ENCODE measurements at regions not wholly inside any gene's neighbourhood (a gene's known extent, or its start where the extent isn't known, plus 50 kb on each side); places are given as distances from the start of the nearest gene placed in this dataset.
A peak's percentile ranks its signal among the peaks of the same experiment; 100 is the strongest.

DNA sequence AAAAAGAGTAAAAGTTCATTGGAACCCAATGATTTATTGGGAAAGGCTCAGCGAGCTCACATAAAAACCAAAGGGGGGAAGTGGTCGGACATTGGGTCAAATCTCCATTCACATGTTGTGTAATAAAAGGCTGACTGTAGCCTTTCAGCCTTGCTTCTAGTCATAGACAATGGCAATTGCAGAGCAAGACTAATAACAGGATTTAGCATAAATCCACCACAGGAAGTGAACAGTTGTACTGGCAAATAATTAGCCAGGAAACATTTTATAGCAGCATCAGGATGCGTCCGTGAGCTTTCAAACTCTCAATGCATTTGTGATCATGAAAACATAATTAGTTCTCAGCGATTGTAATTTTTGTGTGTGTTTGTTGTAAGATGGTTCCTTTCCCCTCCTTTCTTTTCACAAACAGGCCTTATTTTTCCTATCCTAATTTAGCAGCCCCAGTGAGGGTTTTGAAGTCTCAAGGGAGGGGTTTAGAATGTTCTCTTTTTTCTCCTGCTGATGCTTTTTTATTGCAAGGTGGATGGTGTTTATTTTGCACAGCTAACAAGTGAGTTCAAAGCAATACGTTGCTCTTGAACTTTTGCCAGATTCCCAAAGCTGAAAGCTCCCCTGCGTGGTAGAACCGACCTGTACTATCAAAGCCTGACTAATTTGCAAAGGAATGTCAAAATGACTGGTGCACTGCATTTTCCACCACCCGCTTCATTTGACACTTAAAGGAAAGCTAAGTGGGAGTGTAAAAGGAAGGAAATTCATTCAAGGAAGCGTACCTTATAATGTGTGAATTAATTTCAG lies 105.6 kb downstream of the SPRY2 start:
- no peak for DNase-seq

DNA sequence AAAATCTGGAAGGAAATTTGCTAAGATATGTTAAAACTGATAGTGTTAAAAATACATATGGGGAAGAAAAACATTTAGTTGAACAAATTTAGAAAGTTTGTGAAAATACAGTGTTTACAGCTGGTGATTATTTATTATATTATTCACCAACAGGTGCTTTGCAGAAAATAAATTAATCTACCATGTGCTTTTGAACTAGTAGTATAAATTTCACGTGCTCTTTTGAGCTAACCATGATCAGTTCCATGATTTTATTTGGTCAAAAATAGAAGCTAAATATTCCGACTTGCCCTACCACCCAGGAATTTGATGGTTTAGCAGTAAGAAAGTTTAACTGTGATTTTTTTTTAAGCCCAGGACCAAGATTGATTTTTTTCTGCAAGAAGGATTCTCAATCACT lies 113.3 kb downstream of the SPRY2 start:
- DNase-seq, result no peak

DNA sequence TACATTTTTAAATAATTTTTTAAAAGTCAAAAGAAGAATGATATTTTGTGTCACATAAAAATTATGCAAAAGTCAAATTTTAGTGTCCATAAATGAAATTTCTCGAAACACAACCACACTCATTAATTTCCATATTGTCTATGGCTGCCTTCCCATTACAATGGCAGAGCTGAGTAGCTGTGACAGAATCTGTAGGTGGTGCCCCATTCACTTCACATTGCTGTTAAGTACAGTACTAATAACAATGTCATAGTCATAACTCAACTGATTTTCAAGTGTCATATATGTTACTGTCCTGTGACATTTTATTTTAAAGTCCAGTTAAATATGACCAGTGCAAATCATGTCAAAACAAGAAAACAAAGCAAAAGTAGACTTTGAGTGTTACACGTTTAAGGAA lies 114.3 kb downstream of the SPRY2 start:
- no peak for DNase-seq

DNA sequence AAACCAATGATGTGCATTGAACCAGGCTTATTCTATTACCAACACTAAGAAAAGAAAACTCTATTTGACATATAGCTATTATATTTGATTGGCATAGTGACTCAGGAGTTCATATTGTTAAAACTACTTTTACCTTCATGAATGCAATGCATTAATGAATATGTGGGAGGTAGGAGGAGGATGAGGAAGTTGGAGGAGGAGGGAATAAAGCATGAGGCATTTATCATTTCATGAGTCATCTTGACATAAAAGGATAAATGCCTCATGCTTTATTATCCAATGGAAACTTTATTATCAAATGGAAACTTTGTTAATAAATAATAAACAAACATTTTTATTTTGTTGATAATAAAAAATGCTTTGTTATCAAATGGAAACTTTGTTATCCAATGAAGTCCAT lies 116.5 kb downstream of the SPRY2 start:
- DNase-seq, result no peak

DNA sequence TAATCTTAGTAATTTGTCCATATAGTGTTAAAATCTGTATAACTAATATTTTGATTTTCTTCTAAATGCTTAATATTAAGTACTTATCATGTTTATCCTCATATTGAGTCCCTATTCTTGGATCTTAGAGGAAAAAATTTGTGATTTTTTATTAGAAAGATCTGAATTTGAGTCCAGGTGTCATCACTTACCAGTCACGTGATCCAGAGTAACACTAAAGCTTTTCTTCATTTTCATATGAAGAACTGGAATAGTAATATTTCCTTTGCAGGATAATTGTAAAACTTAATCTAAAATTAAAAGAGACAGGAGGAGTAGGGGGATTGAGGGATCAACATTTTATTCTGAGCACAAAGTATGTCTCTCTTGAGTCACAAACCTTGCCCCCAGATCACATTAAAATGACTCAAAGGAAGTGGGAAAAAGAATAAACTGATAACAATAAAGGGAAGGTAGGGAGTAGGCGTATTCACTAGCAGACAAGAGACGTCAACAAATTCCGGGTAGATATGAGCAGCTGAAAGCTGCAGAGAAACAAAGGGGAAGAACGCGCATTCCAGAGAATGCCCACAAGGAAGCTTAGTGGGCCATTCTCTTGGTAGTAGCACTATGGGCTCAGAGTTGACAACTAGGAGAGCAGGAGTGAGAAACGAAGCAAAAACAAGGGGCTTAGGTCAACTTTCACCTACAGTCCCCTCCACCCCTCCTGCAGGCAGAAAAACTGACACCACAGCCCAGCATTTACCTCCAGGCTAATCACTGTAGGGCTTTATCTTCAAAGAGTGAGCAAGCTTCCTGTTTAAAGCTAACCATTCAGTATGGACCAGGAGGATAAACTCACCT lies 123.1 kb downstream of the SPRY2 start:
- no peak for DNase-seq

DNA sequence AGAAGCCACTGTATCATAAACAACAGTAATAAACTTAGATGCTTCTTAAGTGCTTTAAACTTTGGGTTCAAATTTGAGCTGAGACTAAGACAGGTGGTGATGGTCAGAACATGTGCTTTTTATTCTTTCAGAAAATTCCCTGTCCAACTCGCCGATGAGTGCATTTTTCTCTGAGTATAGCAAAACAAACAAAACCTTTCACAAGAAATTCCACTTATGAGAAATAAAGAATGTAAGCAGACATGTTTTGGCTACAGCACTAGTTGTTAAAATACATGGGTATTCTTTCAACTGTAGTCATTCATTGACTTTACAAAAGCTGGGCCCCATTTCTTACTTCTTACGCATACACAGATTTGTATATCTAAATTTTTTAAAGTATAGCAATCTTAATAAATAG lies 125.6 kb downstream of the SPRY2 start:
- no peak for DNase-seq

DNA sequence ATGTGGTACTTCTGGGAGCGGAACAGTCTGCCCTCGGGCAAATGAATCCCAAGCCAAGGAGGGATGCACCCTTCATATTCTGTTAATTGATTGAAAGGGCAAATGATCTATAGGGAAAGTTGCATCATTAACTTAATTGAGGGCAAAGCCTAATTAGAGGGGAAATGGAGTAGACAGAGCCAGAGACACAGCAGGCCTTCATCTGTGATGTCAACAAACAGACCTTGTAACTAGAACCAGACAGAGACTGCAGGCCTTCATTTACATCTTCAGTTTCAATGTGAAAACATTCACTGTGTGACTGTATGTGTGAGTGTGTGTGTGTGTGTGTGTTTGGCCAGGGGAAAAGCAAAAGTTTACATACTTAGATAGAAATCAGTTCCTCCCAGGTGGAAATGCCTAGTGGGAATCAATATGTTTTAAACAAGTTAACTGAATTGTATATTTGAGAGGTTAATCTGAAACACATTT lies 126.4 kb downstream of the SPRY2 start:
- no peak for DNase-seq

DNA sequence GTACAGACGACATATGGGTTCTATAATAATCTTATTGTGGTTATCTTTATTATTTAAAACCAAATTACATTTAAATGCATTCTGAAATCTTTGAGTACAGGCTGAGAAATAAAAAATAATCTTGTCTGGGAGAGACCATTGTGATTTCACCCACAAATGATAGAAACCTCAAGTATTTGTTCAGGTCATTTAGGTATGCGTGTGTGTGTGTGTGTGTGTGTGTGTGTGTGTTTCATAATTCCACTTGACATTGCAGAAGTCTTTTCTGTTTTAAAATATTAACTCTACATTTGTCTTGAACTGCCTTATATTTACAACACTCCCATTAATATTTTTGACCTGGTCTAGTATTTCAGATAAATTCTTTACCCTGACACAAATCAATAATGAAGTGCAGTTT lies 126.9 kb downstream of the SPRY2 start:
- no peak for DNase-seq

DNA sequence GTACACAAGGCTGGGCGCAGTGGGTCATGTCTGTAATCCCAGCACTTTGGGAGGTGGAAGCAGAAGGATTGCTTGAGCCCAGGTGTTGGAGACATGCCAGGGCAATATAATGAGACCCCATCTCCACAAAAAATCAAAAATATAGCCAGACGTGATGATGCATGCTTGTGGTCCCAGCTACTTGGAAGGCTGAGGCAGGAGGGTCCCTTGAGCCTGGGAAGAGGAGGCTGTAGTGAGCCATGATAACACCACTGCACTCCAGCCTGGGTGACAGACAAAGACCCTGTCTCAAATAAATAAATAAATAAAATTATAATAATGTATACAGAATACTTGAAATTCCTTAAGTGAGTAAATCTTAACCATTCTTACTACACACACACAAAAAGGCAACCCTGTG lies 127.7 kb downstream of the SPRY2 start:
- DNase-seq, result no peak

DNA sequence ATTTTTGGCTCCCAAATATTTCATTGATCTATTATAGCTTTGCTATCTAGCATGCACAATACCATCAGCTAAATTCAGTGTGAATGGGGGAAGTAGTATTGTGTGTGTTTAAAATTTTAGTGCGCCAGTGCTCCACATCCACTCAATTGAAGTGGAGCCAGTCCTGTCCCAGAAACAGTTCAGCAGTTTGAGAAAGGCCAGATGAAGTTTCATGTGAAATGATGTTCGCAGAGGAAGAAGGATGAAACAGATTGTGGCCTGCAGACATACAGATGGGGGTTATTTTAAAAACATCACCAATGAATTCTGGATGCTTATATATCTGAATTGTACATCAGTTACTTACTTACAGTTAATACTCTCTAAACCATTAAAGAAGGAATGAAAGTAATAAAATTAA lies 129.4 kb downstream of the SPRY2 start:
- no peak for DNase-seq

DNA sequence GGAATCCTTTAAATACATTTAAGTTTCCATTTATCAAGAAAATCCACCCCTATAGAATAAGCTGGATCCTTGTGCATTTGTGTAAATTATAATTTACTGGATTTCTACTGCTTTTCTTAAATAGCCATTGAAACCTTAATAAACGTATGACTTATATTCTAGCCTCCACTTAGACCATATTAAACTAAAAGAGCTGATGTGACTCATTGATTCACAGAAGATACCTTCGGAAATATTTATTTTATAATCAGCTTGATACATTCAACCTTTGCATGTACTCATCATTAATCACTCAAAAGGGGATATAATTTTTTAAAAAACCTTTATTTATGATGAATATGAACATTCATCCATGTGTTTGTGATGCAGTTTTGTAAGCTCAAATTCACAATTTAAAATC lies 136.3 kb downstream of the SPRY2 start:
- no peak for DNase-seq

DNA sequence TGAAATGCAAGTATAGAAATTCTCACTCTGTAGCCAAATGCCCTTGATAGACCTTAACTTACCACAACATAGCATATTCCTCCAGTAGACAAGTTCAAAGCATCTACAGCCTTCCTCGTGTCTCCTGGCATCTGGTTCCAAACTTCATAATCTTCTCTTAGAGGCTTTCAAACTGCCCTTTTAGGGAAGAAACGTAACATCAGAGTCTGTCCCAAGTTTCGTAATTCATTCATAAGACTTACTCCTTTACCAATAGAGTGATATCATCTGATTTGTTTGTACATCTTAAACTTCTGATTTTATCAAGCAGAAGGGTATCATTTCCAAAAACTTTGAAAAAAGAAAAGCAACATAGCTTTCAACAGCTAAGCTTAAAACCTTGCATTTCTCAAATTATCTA lies 137.4 kb downstream of the SPRY2 start:
- DNase-seq, result no peak

DNA sequence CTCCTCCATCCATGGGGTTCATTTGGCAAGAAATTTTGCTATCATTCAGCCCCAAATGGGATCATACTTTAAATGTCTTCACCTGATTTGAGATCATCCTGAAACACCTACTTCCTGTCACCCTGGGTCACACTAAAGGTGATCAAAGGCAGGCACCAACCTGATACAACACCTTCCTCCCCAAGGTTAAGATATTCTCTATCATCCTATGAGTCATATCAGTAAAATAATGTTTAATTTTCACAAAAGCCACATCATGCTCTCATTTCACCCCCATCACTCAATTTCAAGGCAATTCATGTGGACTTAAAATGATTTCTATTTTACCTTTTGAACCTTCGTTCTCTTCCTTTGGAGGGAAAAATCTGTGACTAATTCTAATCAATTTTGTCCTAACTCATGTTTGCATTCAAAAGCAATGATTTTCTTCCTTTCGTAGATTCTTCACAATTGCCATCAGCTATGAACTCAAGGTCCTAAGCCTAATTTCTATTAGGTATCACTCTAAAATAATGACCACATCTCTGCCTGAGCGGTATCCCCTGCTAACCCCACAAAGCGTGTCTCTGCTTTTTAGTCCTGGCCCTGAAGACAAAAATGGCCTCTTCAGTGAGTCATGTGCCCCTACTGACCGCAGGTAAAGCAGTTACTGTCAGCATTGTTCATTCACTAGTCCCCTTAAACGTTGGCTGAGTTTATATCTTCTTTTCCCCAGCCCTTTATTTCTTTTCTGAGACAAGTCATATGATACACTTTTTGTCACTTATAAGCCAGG lies 139.0 kb downstream of the SPRY2 start:
- DNase-seq, result no peak

DNA sequence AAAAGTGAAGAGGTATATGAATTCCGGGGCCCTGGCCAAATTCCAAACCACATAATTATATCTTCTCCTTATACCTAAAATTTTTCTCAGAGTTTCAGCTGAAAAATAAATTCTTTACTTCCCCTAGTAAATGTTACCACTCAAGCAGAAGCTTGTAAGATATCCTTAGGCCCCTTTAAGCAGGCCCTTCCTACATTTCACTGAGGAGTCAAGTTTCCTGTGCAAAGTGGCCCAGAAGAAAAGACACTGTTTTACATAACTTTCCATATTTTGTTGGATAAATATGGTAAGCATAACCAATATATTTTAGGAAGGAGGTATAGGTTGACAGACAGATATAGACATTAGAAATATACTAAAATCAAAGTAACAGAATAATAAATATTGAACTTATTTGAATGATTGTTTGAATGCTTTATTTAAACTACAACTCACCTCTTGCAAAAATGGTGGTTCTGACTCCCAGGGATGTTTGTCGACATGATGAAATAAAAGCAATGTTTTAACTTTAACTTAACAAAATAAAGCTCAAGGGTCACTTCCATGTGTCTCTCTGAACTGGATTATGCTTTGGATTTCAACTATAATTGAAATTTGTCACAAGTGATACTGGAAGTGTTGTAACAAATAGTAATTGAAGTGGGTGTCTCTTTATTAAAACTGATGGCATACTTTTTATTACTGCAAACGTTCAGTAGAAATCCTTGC lies 141.2 kb downstream of the SPRY2 start:
- no peak for DNase-seq

DNA sequence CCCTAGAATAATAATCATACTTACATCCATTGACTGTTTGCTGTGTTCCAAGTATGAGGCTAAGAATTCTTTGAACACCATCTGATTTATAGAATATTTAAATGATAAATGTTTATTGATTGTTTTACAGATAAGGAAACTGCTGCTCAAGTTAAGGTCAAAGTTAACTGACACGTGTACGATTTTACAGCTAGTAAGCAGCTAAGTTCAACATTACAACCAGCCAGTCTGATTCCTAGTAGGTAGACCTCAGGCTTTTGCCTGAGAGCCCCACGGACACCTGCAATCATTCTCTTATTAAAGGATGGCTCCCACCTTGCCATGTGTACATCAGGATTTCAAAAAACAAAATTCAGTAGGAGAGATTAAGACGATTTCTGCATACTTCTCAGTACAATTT lies 141.9 kb downstream of the SPRY2 start:
- DNase-seq, result no peak

DNA sequence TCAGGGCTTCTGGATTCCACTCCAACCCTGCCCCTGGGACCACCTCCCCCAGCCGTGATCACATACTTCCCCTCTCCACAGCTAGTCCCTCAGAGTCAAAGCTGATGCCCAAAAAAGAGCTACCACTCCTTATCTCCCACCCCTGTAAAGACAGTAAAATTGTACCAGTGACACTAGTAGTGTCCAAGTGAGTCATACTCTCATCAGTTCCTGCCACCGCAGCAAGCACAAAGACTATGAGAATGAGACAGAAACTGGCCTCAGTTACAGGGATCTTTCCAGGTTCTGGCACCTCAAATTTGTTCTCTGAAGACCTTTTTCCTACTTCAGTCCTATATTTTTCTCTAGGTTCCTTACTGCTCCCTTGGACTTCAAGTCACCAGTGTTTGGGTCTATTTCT lies 144.2 kb downstream of the SPRY2 start:
- no peak for DNase-seq

DNA sequence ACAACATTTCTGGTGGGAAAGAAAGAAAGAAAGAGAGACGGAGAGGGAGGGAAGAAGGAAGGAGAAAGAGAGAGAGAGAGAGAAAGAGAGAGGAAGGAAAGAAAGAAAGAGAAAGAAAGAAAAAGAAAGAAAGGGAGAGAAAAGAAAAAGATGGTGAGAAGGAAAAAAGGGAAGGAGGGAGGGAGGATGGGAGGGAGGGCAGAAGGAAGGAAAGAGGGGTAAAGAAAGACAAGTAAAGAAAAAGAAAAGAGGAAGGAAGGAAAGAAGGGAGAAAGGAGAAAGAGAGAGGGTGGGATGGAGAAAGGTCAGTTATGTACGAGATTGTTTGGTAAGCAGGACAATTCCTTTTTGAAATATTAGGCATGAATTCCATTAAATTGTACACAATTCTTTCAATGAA lies 145.3 kb downstream of the SPRY2 start:
- no peak for DNase-seq

DNA sequence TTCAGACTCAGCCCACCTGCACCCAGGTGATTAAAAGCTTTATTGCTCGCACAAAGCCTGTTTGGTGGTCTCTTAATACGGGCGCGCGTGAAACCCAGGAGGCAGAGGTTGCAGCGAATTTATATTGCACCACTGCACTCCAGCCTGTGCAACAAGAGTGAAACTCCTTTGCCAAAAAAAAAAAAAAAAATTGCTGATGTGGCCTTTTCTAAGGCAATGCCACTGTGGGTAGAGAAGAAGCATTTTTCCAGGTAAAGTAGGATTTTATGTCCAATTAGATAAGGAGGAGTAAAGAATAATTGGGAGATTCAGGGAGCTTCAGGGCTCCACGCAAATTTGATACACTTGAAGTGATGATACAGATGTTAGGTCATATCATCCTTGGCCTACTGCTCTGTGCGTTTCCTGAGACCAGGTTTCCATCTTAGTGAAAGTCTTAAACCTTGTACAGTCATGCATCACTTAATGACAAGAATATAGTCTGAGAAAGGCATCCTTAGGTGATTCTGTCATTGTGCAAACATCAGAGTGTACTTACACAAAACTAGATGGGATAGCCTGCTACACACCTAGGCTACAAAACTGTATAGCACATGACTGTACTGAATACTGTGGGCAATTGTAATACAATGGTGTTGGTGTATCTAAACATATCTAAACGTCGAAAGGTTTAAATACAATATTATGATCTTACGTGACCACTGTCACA lies 150.9 kb downstream of the SPRY2 start:
- no peak for DNase-seq

DNA sequence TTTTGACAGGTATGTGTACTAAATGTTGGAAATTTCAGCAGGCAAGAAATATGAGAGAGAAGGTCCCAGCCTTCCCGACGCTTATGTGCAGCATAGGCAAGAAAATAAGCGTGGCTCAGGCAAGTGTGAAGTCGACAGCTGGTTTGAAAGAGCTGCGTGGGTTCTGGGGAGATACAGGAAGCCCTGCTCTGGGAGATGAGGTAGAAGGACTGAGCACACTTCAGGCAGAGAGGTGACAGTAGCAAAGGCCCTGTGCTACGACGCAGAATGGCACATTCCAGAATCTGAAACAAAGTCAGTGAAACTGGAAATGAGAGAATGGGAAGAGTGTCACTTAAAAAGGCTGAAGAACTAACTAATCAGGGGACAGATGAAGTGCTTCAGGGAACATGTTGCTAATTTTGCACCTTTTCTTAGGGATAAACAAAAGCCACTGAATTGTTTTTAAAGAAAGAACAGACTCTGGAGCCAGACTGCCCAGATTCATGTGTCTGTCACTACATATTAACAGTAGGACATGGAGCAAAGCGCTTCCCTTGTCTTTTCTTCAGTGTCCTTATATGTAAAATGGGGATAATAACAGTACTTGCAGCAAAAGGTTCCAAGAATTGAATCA lies 160.1 kb downstream of the SPRY2 start:
- no peak for DNase-seq

DNA sequence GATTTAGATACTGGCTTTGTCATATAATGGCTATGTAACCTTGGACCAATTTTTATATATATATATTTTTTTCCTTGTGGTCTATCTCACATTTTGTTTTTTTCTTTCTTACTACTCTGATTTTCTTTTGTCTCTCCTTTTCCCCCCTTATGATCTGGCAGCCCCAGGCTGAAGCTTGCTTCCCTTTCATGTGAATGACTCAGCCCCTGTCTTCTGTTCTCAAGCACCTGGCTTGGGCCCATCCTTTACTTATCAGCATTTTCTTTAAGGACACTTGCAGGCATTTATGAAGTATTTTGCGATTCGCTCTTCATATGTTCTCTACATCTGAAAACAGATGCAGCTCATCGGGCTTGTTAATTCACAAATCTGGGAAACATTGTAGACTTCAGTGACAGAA lies 163.6 kb downstream of the SPRY2 start:
- DNase-seq, result no peak

DNA sequence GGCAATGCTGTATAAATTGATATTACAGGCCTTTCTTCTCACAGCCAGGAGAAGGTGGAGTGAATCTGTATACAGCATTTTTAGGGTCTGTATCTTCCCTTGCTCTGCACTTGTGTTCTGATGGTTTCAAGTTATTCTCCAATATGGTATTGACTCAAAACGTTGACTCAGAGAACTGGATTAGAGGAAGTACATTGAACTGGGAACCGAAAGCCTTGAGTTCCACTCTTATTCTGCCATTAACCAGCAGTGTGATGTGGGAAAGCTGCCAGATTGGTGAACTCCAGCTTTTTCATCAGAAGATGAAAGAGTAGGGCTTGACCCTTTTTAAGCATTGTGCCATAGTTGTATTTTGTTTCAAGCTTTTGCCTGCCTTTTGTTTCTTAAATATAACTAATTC lies 167.7 kb downstream of the SPRY2 start:
- peak; percentile 87 for DNase-seq

DNA sequence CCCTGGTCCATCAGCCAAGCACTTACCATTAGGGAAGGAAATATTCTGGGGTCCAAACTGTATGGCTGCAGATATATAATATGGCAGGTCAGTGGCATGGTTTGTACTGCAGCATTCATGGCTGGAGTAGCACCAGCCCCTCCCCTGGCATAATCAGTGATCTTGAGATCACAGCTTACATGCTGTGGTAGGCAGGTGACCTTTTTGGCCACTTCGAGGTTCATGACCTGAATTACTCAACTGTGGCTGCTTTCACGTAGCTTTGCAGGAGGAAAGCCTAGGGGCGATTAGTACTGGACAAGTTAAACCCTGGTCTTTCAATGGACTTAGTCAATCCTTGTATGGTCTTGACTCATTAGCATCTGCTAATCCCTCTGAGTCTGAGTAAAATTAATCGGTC lies 169.8 kb downstream of the SPRY2 start:
- no peak for DNase-seq

All from SIG-M5 (cell line).